Activated T-cell treated with anti-CD3 and anti-CD28 coated beads, Interleukin-2, amount 50 U/mL, for 72 hours (primary cell): ENCODE measurements at regions not wholly inside any gene's neighbourhood (a gene's known extent, or its start where the extent isn't known, plus 50 kb on each side); places are given as distances from the start of the nearest gene placed in this dataset.

Experiments
- ATAC-seq, 2 donors: fragments of 150-1000 bp; cut with Tn5 transposase; replicated peaks in 1 of 2; 2 replicates each; pipeline ENCODE4 v1.10.0; 2021; ENCODE audit warnings: moderate library complexity in 2 of 2, mild to moderate bottlenecking in 1 of 2
- DNase-seq, 2 donors: peaks; one replicate each; pipeline ENCODE4 v3.0.0; 2021 to 2022; ENCODE audit warnings: mixed read lengths in 1 of 2
- H3K27ac Mint-ChIP-seq: one replicate; pipeline ENCODE4 v1.8.0; 2022; ENCODE audit warnings: mild to moderate bottlenecking, moderate library complexity, mixed read lengths
- H3K27me3 Mint-ChIP-seq: one replicate; pipeline ENCODE4 v1.8.0; 2022; ENCODE audit warnings: low read depth, mixed read lengths
- H3K36me3 Mint-ChIP-seq, 2 donors: one replicate each; pipeline ENCODE4 v1.8.0; 2022; ENCODE audit warnings: mixed read lengths in 2 of 2, mild to moderate bottlenecking in 1 of 2; ENCODE audit not compliant: insufficient read depth in 2 of 2
- H3K4me1 Mint-ChIP-seq: one replicate; pipeline ENCODE4 v1.8.0; 2022; ENCODE audit warnings: low read depth, mixed read lengths
- H3K4me3 Mint-ChIP-seq, 2 donors: one replicate each; pipeline ENCODE4 v1.8.0; 2022; ENCODE audit warnings: mild to moderate bottlenecking in 2 of 2, mixed read lengths in 2 of 2, moderate library complexity in 2 of 2
- H3K9me3 Mint-ChIP-seq, 2 donors: one replicate each; pipeline ENCODE4 v1.8.0; 2022; ENCODE audit warnings: mixed read lengths in 2 of 2

- Mint-ChIP-seq H3K36me3 (peaks cover 0 to 3% of the 10 kb centered on the region in 2 donors), H3K9me3 (peaks cover 0 to 1% of the 10 kb centered on the region in 2 donors), H3K27me3 (peaks cover 21% of the 10 kb centered on the region), H3K4me3 (no peak overlapping the region), H3K4me1 (peaks cover 6% of the 10 kb centered on the region), H3K27ac (no peak overlapping the region)
- ATAC-seq (no peak), DNase-seq (no peak)
Measured at GRCh38 chr3:46146548-46146947, 61.6 kb downstream of the CCR1 start.

DNA sequence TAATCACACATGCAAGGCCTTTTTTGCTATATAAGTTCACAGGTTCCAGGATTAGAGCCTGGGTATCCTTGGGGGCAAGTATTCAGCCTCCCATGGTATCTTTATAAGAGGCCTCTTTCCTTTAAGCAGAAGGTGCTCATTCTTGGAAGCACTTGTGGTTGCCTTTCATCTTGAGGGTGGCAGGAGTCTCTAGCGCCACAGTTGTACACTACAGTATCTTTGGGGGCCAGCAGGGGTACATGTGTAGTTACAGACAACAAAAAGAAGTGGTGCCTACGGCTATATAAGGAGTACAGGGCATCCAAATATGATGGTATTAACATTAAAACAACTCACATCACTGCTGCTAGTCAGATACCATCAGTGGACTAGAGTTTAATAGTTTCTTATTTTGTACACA, 62.1 kb downstream of the CCR1 start:
- Mint-ChIP-seq H3K9me3 (peaks cover 0 to 2% of the 10 kb centered on the region in 2 donors), H3K4me3 (no peak overlapping the region), H3K36me3 (peaks cover 0 to 3% of the 10 kb centered on the region in 2 donors), H3K27ac (no peak overlapping the region), H3K4me1 (peaks cover 6% of the 10 kb centered on the region), H3K27me3 (peaks cover 21% of the 10 kb centered on the region)
- DNase-seq (no peak), ATAC-seq (no peak)

DNA sequence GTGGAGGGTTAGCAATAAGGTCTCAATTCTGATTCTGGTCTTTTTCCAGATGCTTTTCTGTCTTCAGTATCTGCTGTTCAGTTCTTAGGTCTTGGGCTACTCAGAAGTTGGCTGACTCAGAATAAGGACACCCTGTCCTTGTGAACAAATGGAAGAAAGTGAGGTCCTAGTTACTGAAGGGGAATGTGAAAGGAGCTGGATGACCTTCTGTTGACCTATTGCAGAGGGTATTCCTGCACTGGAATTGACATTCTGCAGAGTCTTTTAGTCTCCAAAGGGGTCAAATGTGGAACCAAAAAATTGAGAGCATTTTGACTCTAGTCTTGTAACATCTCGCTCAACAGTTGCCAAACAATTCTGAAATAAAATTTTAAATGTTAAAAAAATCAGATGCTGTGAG, 63.0 kb downstream of the CCR1 start:
- H3K27me3 Mint-ChIP-seq = peaks cover 21% of the 10 kb centered on the region
- no peak overlapping the region for H3K27ac Mint-ChIP-seq
- no peak for ATAC-seq
- peaks cover 0 to 3% of the 10 kb centered on the region in 2 donors for H3K36me3 Mint-ChIP-seq
- H3K4me1 Mint-ChIP-seq = peaks cover 6% of the 10 kb centered on the region
- H3K9me3 Mint-ChIP-seq = peaks cover 0 to 4% of the 10 kb centered on the region in 2 donors
- H3K4me3 Mint-ChIP-seq = no peak overlapping the region
- DNase-seq = no peak

- H3K36me3 Mint-ChIP-seq = peaks cover 0 to 3% of the 10 kb centered on the region in 2 donors
- DNase-seq = no peak
- peaks cover 0 to 4% of the 10 kb centered on the region in 2 donors for H3K9me3 Mint-ChIP-seq
- no peak overlapping the region for H3K27ac Mint-ChIP-seq
- no peak overlapping the region for H3K4me3 Mint-ChIP-seq
- H3K4me1 Mint-ChIP-seq = peaks cover 6% of the 10 kb centered on the region
- H3K27me3 Mint-ChIP-seq = peaks cover 21% of the 10 kb centered on the region
- no peak for ATAC-seq
Measured at GRCh38 chr3:46143951-46144473, 64.1 kb downstream of the CCR1 start.

GRCh38 chr3:46141813-46142212, 66.3 kb downstream of the CCR1 start:
- Mint-ChIP-seq H3K4me1 (peaks cover 6% of the 10 kb centered on the region), H3K9me3 (peaks cover 0 to 2% of the 10 kb centered on the region in 2 donors), H3K27ac (no peak overlapping the region), H3K4me3 (no peak overlapping the region), H3K36me3 (no peaks in the 10 kb centered on the region), H3K27me3 (peaks cover 13% of the 10 kb centered on the region)
- no peak for ATAC-seq
- no peak for DNase-seq

- H3K4me3 Mint-ChIP-seq = no peak overlapping the region
- H3K9me3 Mint-ChIP-seq = peaks cover 0 to 2% of the 10 kb centered on the region in 2 donors
- DNase-seq = no peak
- no peak for ATAC-seq
- no peak overlapping the region for H3K27ac Mint-ChIP-seq
- no peaks in the 10 kb centered on the region for H3K36me3 Mint-ChIP-seq
- no peaks in the 10 kb centered on the region for H3K4me1 Mint-ChIP-seq
- no peaks in the 10 kb centered on the region for H3K27me3 Mint-ChIP-seq
Measured at GRCh38 chr3:46138581-46138980, 69.5 kb downstream of the CCR1 start.

- no peaks in the 10 kb centered on the region for H3K36me3 Mint-ChIP-seq
- H3K27me3 Mint-ChIP-seq = no peaks in the 10 kb centered on the region
- no peaks in the 10 kb centered on the region for H3K9me3 Mint-ChIP-seq
- H3K4me3 Mint-ChIP-seq = no peak overlapping the region
- no peaks in the 10 kb centered on the region for H3K4me1 Mint-ChIP-seq
- no peak overlapping the region for H3K27ac Mint-ChIP-seq
- peak in 1 of 2 donors; percentile 47 for ATAC-seq
- no peak for DNase-seq
Measured at GRCh38 chr3:46135475-46135874, 72.6 kb downstream of the CCR1 start.

- Mint-ChIP-seq H3K27me3 (peaks cover under 1% of the 10 kb centered on the region), H3K9me3 (no peaks in the 10 kb centered on the region), H3K36me3 (no peaks in the 10 kb centered on the region), H3K4me1 (peaks cover 10% of the 10 kb centered on the region), H3K4me3 (no peak overlapping the region), H3K27ac (no peak overlapping the region)
- ATAC-seq = no peak
- DNase-seq = no peak
Measured at GRCh38 chr3:46133285-46133684, 74.8 kb downstream of the CCR1 start.

GRCh38 chr3:46132565-46132964, 75.5 kb downstream of the CCR1 start:
- Mint-ChIP-seq H3K9me3 (no peaks in the 10 kb centered on the region), H3K4me3 (no peak overlapping the region), H3K27me3 (peaks cover 8% of the 10 kb centered on the region)

DNA sequence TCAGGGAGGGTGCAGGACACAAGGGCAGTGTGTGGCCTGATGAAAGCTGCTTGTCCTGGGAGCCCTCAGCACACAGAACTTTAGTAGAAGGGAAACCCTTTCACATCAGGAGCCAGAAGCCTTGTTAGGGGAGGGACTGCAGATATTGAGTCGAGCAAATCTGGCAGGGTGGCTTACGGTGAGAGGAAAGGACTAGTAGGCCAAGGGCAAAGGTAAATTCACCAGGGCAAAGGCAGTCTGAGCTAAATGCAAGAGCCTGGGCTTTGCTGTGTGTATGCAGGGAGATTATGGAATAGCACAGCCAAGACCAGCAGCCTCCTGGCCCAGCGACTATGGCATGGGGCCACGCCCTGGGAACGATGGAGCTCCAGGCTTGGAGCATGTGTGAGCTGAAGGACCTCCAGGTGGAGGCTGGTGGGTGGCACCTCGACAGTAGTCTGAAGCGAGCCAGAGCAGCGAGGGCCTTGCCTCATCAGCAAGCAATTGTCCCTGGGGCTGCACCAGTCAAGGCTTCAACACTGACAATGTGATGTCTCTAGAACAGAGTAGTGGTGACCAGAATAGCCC, 76.1 kb downstream of the CCR1 start:
- DNase-seq = no peak
- no peaks in the 10 kb centered on the region for H3K9me3 Mint-ChIP-seq
- peaks cover 11% of the 10 kb centered on the region for H3K27me3 Mint-ChIP-seq
- ATAC-seq = no peak
- H3K4me3 Mint-ChIP-seq = no peak overlapping the region
- H3K4me1 Mint-ChIP-seq = peaks cover 10% of the 10 kb centered on the region
- no peaks in the 10 kb centered on the region for H3K36me3 Mint-ChIP-seq
- no peak overlapping the region for H3K27ac Mint-ChIP-seq

More at GRCh38 chr3:46132565-46132964, 75.5 kb downstream of the CCR1 start:
- Mint-ChIP-seq H3K4me1 (peaks cover 10% of the 10 kb centered on the region), H3K27ac (no peak overlapping the region), H3K36me3 (no peaks in the 10 kb centered on the region)
- DNase-seq = no peak
- no peak for ATAC-seq

DNA sequence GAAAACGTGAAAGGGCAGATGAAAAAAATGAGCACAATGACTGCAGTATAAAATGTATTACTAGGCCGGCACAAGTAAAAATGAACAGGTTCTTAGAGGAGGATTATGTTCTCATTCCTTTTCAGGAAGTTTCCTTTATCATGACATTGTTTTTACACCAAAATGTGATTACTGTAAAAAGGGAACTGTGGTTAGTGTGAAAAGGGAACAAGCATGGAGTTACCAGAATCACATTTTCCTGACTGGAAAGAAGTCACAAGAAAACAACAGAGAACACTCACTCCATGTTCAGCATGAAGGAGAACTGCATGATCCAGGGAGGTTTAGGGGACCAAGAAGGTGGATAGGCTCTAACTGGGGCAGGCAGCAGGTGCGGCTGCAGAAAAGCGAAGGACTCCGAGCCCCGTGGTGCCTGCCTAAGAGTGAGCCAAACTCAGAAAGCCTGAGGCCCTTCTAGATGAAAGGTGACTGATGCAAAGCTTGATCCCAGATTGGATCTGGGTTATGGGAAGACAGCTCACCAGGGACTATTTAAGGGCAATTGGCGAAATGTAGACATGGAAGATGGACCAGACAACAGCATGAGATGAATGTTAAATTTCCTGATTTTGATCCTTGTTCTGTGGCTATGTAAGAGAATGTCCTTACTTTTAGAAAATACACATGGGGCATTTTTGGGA, 77.3 kb downstream of the CCR1 start:
- H3K4me1 Mint-ChIP-seq = peaks cover 10% of the 10 kb centered on the region
- H3K4me3 Mint-ChIP-seq = no peak overlapping the region
- DNase-seq (no peak), ATAC-seq (no peak)
- H3K36me3 Mint-ChIP-seq = no peaks in the 10 kb centered on the region
- H3K9me3 Mint-ChIP-seq = no peaks in the 10 kb centered on the region
- H3K27ac Mint-ChIP-seq = no peak overlapping the region
- peaks cover 22% of the 10 kb centered on the region for H3K27me3 Mint-ChIP-seq

GRCh38 chr3:46129588-46130272, 78.4 kb downstream of the CCR1 start:
- no peak overlapping the region for H3K4me3 Mint-ChIP-seq
- no peaks in the 10 kb centered on the region for H3K9me3 Mint-ChIP-seq
- no peak overlapping the region for H3K27ac Mint-ChIP-seq

GRCh38 chr3:46127503-46127902, 80.6 kb downstream of the CCR1 start:
- H3K4me3 Mint-ChIP-seq = no peak overlapping the region
- ATAC-seq (no peak), DNase-seq (no peak)
- peaks cover 37% of the 10 kb centered on the region for H3K27me3 Mint-ChIP-seq
- H3K27ac Mint-ChIP-seq = no peak overlapping the region
- peaks cover 10% of the 10 kb centered on the region for H3K4me1 Mint-ChIP-seq
- no peaks in the 10 kb centered on the region for H3K36me3 Mint-ChIP-seq
- no peaks in the 10 kb centered on the region for H3K9me3 Mint-ChIP-seq

More at GRCh38 chr3:46129588-46130272, 78.4 kb downstream of the CCR1 start:
- Mint-ChIP-seq H3K36me3 (no peaks in the 10 kb centered on the region), H3K4me1 (peaks cover 10% of the 10 kb centered on the region), H3K27me3 (peaks cover 29% of the 10 kb centered on the region)
- ATAC-seq = no peak
- DNase-seq = no peak
